ENCODE measurements at regions not wholly inside any gene's neighbourhood (a gene's known extent, or its start where the extent isn't known, plus 50 kb on each side); places are given as distances from the start of the nearest gene placed in this dataset.

- FAIRE-seq (no peak), DNase-seq (ENCODE audit: low read depth, low spot score) (no peak), ATAC-seq (no peak)
- in situ Hi-C loops (cut with MboI) (loop anchor here (25.0 kb wide), 1 partner anchor 124 kb away; no protein-coding TSS in a partner anchor), intact Hi-C loops (cut with micrococcal nuclease; ENCODE audit: unreplicated experiment) (no loop called here)
- SMC1A ChIA-PET (ENCODE audit: uncharacterized antibody, unreplicated experiment), result interaction anchor here (0.6 kb wide), 1 partner anchor 57 kb away, joined by 4 read pairs; no protein-coding TSS in a partner anchor
- H3K9me3 ChIP-seq (replicated peaks; ENCODE audit: control insufficient read depth, insufficient read depth, low read length), result no peaks in the 10 kb centered on the region; the same call in 2 of the 3 replicates
- RAD21 ChIA-PET (ENCODE audit: unreplicated experiment), result no interaction called here
- H3K4me1 ChIP-seq (ENCODE audit: control insufficient read depth, insufficient read depth, low read length), result no peaks in the 10 kb centered on the region
- no peak overlapping the region for H3K4me2 ChIP-seq (ENCODE audit: control insufficient read depth, insufficient read depth)
- no TSS peak for BruUV-seq (replicated peaks)
- CTCF ChIA-PET, result interaction anchor here (1.4 kb wide), 1 partner anchor 183 kb away, joined by 3 read pairs; no protein-coding TSS in a partner anchor
- no peak overlapping the region for H3K27ac ChIP-seq (ENCODE audit: control insufficient read depth, insufficient read depth)
- H3K36me3 ChIP-seq (ENCODE audit: control insufficient read depth in 2 of 2, insufficient read depth in 2 of 2, low read length in 1 of 2), result no peaks in the 10 kb centered on the region
- no peak overlapping the region for H3K9ac ChIP-seq (ENCODE audit: control insufficient read depth, insufficient read depth, low read length)
- POLR2A ChIA-PET, result no interaction called here
- 19% methylated on average over 5 of the region's 5 CpGs for WGBS (ENCODE audit: insufficient coverage, insufficient replicate concordance, low lambda C conversion rate, missing lambda C conversion rate)
- H3K27me3 ChIP-seq (replicated peaks in 1 of 2; ENCODE audit: control insufficient read depth in 2 of 2, insufficient read depth in 2 of 2, low read length in 1 of 2), result no peaks in the 10 kb centered on the region
- TF ChIP-seq GATAD2B (conservative IDR thresholded peaks at IDR 0.05; ENCODE audit: low read depth) (no peak), PAX5 (IDR thresholded peaks at IDR 0.05; ENCODE audit: borderline replicate concordance, low read depth, low read length) (no peak), RB1 (IDR thresholded peaks at IDR 0.05; ENCODE audit: borderline replicate concordance) (no peak), FOS (IDR thresholded peaks at IDR 0.05; ENCODE audit: borderline replicate concordance, extremely low read depth, insufficient read length) (no peak), RELA (IDR thresholded peaks at IDR 0.05; ENCODE audit: borderline replicate concordance, partially characterized antibody) (no peak), ZNF622 (IDR thresholded peaks at IDR 0.05) (no peak), NRF1 (conservative IDR thresholded peaks at IDR 0.05; ENCODE audit: low read depth, low read length) (no peak), EZH2 (IDR thresholded peaks at IDR 0.05; ENCODE audit: borderline replicate concordance, control insufficient read depth, low read depth, low read length) (no peak), CBX5 (IDR thresholded peaks at IDR 0.05; ENCODE audit: low read depth) (no peak), ZNF274 (IDR thresholded peaks at IDR 0.05; ENCODE audit: insufficient read depth, insufficient read length) (no peak), ESRRA (IDR thresholded peaks at IDR 0.05; ENCODE audit: low read length) (no peak), SIN3A (IDR thresholded peaks at IDR 0.05; ENCODE audit: low read depth, low read length) (no peak), IKZF1 (conservative IDR thresholded peaks at IDR 0.05) (no peak), SP1 (IDR thresholded peaks at IDR 0.05; ENCODE audit: low read depth, low read length) (no peak), HDGF (IDR thresholded peaks at IDR 0.05) (no peak), SREBF1 (IDR thresholded peaks at IDR 0.05; ENCODE audit: low read length) (no peak), ATF7 (IDR thresholded peaks at IDR 0.05; ENCODE audit: low read depth) (no peak)
- TF ChIP-seq, protein P1, sequence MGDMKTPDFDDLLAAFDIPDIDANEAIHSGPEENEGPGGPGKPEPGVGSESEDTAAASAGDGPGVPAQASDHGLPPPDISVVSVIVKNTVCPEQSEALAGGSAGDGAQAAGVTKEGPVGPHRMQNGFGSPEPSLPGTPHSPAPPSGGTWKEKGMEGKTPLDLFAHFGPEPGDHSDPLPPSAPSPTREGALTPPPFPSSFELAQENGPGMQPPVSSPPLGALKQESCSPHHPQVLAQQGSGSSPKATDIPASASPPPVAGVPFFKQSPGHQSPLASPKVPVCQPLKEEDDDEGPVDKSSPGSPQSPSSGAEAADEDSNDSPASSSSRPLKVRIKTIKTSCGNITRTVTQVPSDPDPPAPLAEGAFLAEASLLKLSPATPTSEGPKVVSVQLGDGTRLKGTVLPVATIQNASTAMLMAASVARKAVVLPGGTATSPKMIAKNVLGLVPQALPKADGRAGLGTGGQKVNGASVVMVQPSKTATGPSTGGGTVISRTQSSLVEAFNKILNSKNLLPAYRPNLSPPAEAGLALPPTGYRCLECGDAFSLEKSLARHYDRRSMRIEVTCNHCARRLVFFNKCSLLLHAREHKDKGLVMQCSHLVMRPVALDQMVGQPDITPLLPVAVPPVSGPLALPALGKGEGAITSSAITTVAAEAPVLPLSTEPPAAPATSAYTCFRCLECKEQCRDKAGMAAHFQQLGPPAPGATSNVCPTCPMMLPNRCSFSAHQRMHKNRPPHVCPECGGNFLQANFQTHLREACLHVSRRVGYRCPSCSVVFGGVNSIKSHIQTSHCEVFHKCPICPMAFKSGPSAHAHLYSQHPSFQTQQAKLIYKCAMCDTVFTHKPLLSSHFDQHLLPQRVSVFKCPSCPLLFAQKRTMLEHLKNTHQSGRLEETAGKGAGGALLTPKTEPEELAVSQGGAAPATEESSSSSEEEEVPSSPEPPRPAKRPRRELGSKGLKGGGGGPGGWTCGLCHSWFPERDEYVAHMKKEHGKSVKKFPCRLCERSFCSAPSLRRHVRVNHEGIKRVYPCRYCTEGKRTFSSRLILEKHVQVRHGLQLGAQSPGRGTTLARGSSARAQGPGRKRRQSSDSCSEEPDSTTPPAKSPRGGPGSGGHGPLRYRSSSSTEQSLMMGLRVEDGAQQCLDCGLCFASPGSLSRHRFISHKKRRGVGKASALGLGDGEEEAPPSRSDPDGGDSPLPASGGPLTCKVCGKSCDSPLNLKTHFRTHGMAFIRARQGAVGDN (IDR thresholded peaks at IDR 0.05), result no peak
- TF ChIP-seq, protein P2, sequence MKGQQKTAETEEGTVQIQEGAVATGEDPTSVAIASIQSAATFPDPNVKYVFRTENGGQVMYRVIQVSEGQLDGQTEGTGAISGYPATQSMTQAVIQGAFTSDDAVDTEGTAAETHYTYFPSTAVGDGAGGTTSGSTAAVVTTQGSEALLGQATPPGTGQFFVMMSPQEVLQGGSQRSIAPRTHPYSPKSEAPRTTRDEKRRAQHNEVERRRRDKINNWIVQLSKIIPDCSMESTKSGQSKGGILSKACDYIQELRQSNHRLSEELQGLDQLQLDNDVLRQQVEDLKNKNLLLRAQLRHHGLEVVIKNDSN (IDR thresholded peaks at IDR 0.05; ENCODE audit: borderline replicate concordance, extremely low read length, insufficient read depth, low read depth, low read length), result no peak
- no peaks in the 10 kb centered on the region for H3K79me2 ChIP-seq (ENCODE audit: control insufficient read depth, insufficient read depth, low read length)
- H2AFZ ChIP-seq (ENCODE audit: control insufficient read depth, low read depth, low read length), result no peak overlapping the region
- no peaks in the 10 kb centered on the region for H4K20me1 ChIP-seq (ENCODE audit: control insufficient read depth, insufficient read depth)
- no peak overlapping the region for H3K4me3 ChIP-seq
Observed at GRCh38 chr17:12362853-12363455, 302.7 kb upstream of the MYOCD start.

Measured in GM12878 (cell line).